Prostate gland (tissue), 2 donors: ENCODE measurements at regions not wholly inside any gene's neighbourhood (a gene's known extent, or its start where the extent isn't known, plus 50 kb on each side); places are given as distances from the start of the nearest gene placed in this dataset.

Source experiments
- CTCF ChIP-seq, 4 experiments: fragments of 200-600 bp in 2 of 4; fragments of 450-650 bp in 2 of 4; sonication (generic) in 2 of 4; IDR thresholded peaks; 1 replicate in 3 of 4; 2 replicates in 1 of 4; pipeline ENCODE4 v1.5.1; 2016 to 2019; ENCODE audit warnings: antibody characterized with exemption in 4 of 4, mild to moderate bottlenecking in 2 of 4, moderate library complexity in 2 of 4
- POLR2A ChIP-seq: fragments of 450-650 bp; IDR thresholded peaks from one replicate; pipeline ENCODE4 v1.6.1; 2016; ENCODE audit warnings: antibody characterized with exemption, mild to moderate bottlenecking
- POLR2AphosphoS5 ChIP-seq: sonication (generic); formaldehyde crosslinking; IDR thresholded peaks from one replicate; pipeline ENCODE4 v1.6.1; 2017; ENCODE audit warnings: antibody characterized with exemption

- TF ChIP-seq CTCF (IDR thresholded peaks at IDR 0.05) = no peak
- TF ChIP-seq POLR2A = no peak
- no peak for TF ChIP-seq POLR2AphosphoS5
Observed at GRCh38 chr6:147660334-147661311, 152.1 kb downstream of the SAMD5 start.
